Prostate gland (tissue), 2 donors: ENCODE measurements at regions not wholly inside any gene's neighbourhood (a gene's known extent, or its start where the extent isn't known, plus 50 kb on each side); places are given as distances from the start of the nearest gene placed in this dataset.

Source experiments
- CTCF ChIP-seq, 4 experiments: fragments of 200-600 bp in 2 of 4; fragments of 450-650 bp in 2 of 4; sonication (generic) in 2 of 4; IDR thresholded peaks; 1 replicate in 3 of 4; 2 replicates in 1 of 4; pipeline ENCODE4 v1.5.1; 2016 to 2019; ENCODE audit warnings: antibody characterized with exemption in 4 of 4, mild to moderate bottlenecking in 2 of 4, moderate library complexity in 2 of 4
- POLR2A ChIP-seq: fragments of 450-650 bp; IDR thresholded peaks from one replicate; pipeline ENCODE4 v1.6.1; 2016; ENCODE audit warnings: antibody characterized with exemption, mild to moderate bottlenecking
- POLR2AphosphoS5 ChIP-seq: sonication (generic); formaldehyde crosslinking; IDR thresholded peaks from one replicate; pipeline ENCODE4 v1.6.1; 2017; ENCODE audit warnings: antibody characterized with exemption

DNA sequence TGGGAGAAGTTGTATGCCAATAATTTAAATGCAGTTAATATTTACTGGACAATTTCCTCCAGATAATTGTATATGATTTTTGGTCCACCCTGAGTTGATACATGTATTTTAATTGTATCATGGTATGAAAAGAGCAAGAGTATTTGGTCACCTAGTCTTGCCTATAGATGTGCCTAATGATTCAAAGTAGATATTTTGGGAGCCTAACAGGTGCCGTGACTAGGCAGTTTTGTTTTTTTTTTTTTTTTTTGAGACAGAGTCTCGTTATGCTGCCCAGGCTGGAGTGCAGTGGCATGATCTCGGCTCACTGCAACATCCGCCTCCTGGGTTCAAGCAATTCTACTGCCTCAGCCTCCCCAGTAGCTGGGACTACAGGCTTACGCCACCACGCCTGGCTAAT lies 59.3 kb upstream of the ATRNL1 start:
- TF ChIP-seq POLR2A (no peak), CTCF (IDR thresholded peaks at IDR 0.05) (no peak), POLR2AphosphoS5 (no peak)
